GM12878 (cell line): ENCODE measurements at regions not wholly inside any gene's neighbourhood (a gene's known extent, or its start where the extent isn't known, plus 50 kb on each side); places are given as distances from the start of the nearest gene placed in this dataset.
"Not testable (repeated sequence)": the region's sequence is repeated elsewhere in the genome, so short reads cannot be mapped to it uniquely, and the experiment has no call there.

Experiments used
- ATAC-seq: fragments of 200-7000 bp; cut with Tn5 transposase; 3 replicates; pipeline ENCODE4 v1.9.1; 2020; ENCODE audit warnings: mild to moderate bottlenecking, moderate library complexity
- BruUV-seq: library from RNA; stranded (reverse); fragments of 400-500 nt; replicated peaks from 2 replicates; lab custom pipeline; 2021; lab: Mats Ljungman, UMichigan
- CTCF ChIA-PET: fragments of 300-600 bp; sonication (Branson Sonifier 250); formaldehyde crosslinking; extraction: SDS; loops from one replicate; lab custom pipeline; 2021; ENCODE audit warnings: inconsistent platforms; lab: Yijun Ruan, JAX
- POLR2A ChIA-PET: fragments of 350-600 bp; formaldehyde crosslinking; extraction: SDS; loops from one replicate; lab custom pipeline; 2021; ENCODE audit warnings: inconsistent platforms; lab: Charles Lee
- RAD21 ChIA-PET: fragments of 300-600 bp; sonication (Branson Sonifier 250); formaldehyde crosslinking; loops from one replicate; lab custom pipeline; 2023; ENCODE audit warnings: antibody characterized with exemption; ENCODE audit not compliant: unreplicated experiment; lab: Charles Lee
- SMC1A ChIA-PET: fragments of 300-600 bp; sonication (Branson Sonifier 250); formaldehyde crosslinking; loops from one replicate; lab custom pipeline; 2023; ENCODE audit not compliant: unreplicated experiment, uncharacterized antibody; lab: Charles Lee
- DNase-seq: peaks from one replicate; pipeline ENCODE4 v3.0.0-alpha.2; 2011; ENCODE audit warnings: low read depth, low spot score
- FAIRE-seq: peaks from 3 replicates; lab custom pipeline; 2011; peaks lifted over from hg19 to GRCh38; lab: Jason Lieb, UNC
- H2AFZ ChIP-seq: 2 replicates; pipeline ENCODE4 v1.6.0; 2011; ENCODE audit warnings: low read depth, low read length, control low read depth; ENCODE audit not compliant: control insufficient read depth
- H3K27ac ChIP-seq: 2 replicates; pipeline ENCODE4 v1.5.1; 2011; ENCODE audit warnings: control low read depth; ENCODE audit not compliant: control insufficient read depth, insufficient read depth
- H3K27me3 ChIP-seq, 2 experiments: replicated peaks in 1 of 2; 2 replicates each; pipeline versions ENCODE4 v1.6.0 to v1.6.1; 2011; ENCODE audit warnings: low read length in 1 of 2; ENCODE audit not compliant: control insufficient read depth in 2 of 2, insufficient read depth in 2 of 2
- H3K36me3 ChIP-seq, 2 experiments: 2 replicates each; pipeline ENCODE4 v1.5.1; 2011; ENCODE audit warnings: low read length in 1 of 2; ENCODE audit not compliant: control insufficient read depth in 2 of 2, insufficient read depth in 2 of 2
- H3K4me1 ChIP-seq: 2 replicates; pipeline ENCODE4 v1.6.1; 2011; ENCODE audit warnings: mild to moderate bottlenecking, low read length, moderate library complexity, mixed read lengths; ENCODE audit not compliant: control insufficient read depth, insufficient read depth
- H3K4me2 ChIP-seq: 2 replicates; pipeline ENCODE4 v1.6.0; 2011; ENCODE audit warnings: control low read depth; ENCODE audit not compliant: control insufficient read depth, insufficient read depth
- H3K4me3 ChIP-seq: fragments of 200-600 bp; sonication (generic); 2 replicates; pipeline ENCODE4 v1.5.1; 2016
- H3K79me2 ChIP-seq: 2 replicates; pipeline ENCODE4 v1.6.0; 2011; ENCODE audit warnings: low read length; ENCODE audit not compliant: control insufficient read depth, insufficient read depth
- H3K9ac ChIP-seq: 2 replicates; pipeline ENCODE4 v1.8.0; 2011; ENCODE audit warnings: low read length, control low read depth, mixed read lengths; ENCODE audit not compliant: control insufficient read depth, insufficient read depth
- H3K9me3 ChIP-seq: replicated peaks from 3 replicates; pipeline ENCODE4 v1.5.1; 2011; ENCODE audit warnings: mild to moderate bottlenecking, low read length; ENCODE audit not compliant: control insufficient read depth, insufficient read depth
- H4K20me1 ChIP-seq: 2 replicates; pipeline ENCODE4 v1.6.0; 2011; ENCODE audit not compliant: control insufficient read depth, insufficient read depth
- WGBS: methylation state at CpG from one replicate; pipeline ENCODE4 v1.1.6; 2016; ENCODE audit warnings: low lambda C conversion rate; ENCODE audit not compliant: insufficient replicate concordance, insufficient coverage; ENCODE audit errors: missing lambda C conversion rate; 5-methylcytosine and 5-hydroxymethylcytosine counted together
- in situ Hi-C: fragments of 300-500 bp; cut with MboI; formaldehyde crosslinking; loops from 9 replicates; pipeline ENCODE4 v1.14.3; 2018; ENCODE audit warnings: mixed read lengths
- intact Hi-C: fragments of 100-400 bp; cut with micrococcal nuclease; formaldehyde crosslinking; loops from one replicate; pipeline ENCODE4 v1.14.2; 2022; ENCODE audit not compliant: unreplicated experiment

DNA sequence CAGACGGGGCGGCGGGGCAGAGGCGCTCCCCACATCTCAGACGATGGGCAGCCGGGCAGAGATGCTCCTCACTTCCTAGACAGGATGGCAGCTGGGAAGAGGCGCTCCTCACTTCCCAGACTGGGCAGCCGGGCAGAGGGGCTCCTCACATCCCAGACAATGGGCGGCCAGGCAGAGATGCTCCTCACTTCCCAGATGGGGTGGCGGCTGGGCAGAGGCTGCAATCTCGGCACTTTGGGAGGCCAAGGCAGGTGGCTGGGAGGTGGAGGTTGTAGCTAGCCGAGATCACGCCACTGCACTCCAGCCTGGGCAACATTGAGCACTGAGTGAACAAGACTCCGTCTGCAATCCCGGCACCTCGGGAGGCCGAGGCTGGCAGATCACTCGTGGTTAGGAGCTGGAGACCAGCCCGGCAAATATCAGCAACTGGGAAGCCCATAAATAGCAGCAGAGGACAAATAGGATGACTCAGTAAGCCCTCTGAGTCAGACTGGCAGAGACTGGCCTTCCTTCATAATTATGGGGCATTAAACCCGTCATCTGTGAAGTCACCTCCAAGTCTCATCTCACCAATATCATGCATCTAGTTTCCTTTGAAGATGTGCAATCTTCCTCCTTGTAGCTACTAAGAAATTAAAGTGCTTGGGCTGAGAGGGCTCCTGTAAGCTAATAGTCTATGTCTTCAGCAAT is 337.3 kb downstream of the GOLGA6L6 start:
- H3K4me3 ChIP-seq, H3K9ac ChIP-seq, H3K4me2 ChIP-seq, H3K9me3 ChIP-seq, FAIRE-seq, RAD21 ChIA-PET, CTCF ChIA-PET, H3K36me3 ChIP-seq, H3K27me3 ChIP-seq, in situ Hi-C loops, H2AFZ ChIP-seq, H4K20me1 ChIP-seq, BruUV-seq, SMC1A ChIA-PET, intact Hi-C loops, H3K4me1 ChIP-seq, DNase-seq, H3K79me2 ChIP-seq, POLR2A ChIA-PET, H3K27ac ChIP-seq: not testable (repeated sequence)
- WGBS: 46% methylated on average over 20 of the region's 20 CpGs
- ATAC-seq: peak; percentile 36; the same call in 1 of the 3 replicates

DNA sequence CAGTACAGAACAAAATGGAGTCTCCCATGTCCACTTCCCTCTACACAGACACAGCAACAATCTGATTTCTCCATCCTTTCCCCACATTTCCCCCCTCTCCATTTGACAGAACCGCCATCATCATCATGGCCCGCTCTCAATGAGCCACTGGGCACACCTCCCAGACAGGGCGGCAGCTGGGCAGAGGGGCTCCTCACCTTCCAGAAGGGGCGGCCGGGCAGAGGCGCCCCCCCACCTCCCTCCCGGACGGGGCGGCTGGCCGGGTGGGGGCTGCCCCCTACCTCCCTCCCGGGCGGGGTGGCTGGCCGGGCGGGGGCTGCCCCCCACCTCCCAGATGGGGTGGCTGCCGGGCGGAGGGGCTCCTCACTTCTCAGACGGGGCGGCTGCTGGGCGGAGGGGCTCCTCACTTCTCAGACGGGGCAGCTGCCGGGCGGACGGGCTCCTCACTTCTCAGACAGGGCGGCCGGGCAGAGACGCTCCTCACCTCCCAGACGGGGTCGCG is 337.9 kb downstream of the GOLGA6L6 start:
- POLR2A ChIA-PET, CTCF ChIA-PET, SMC1A ChIA-PET: not testable (repeated sequence)

DNA sequence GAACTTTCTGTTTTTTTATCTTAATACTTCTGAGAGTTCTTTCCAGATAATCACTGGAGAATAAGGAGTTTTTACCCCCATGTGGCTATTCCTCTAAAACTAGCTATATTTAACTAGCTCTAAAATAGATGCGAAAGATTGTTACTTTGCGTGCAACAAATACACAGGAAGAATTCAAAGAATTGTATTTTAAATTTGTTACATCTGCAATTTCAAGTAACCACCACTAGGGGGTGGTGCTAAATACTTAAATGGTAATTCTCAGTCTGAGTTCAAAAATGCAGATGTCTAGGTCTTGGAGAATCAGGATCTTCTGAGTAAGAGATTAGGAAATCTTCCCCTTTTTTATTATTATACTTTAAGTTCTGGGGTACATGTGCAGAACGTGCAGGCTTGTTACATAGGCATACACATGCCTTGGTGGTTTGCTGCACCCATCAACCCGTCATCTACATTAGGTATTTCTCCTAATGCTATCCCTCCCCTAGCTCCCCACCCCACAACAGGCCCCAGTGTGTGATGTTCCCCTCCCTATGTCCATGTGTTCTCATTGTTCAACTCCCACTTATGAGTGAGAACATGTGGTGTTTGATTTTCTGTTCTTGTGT is 346.9 kb downstream of the GOLGA6L6 start:
- POLR2A ChIA-PET, H3K9ac ChIP-seq, BruUV-seq, RAD21 ChIA-PET, intact Hi-C loops, SMC1A ChIA-PET, H3K9me3 ChIP-seq, CTCF ChIA-PET, H3K27me3 ChIP-seq, H3K27ac ChIP-seq, DNase-seq, H3K36me3 ChIP-seq, FAIRE-seq, H3K79me2 ChIP-seq, H4K20me1 ChIP-seq, H3K4me1 ChIP-seq, H2AFZ ChIP-seq, H3K4me2 ChIP-seq, H3K4me3 ChIP-seq, ATAC-seq: not testable (repeated sequence)
- in situ Hi-C loops: loop anchor here (10.0 kb wide), 1 partner anchor 60 kb away; no protein-coding TSS in a partner anchor
- WGBS: 40% methylated on average over 4 of the region's 4 CpGs

More for the DNA sequence above, 337.9 kb downstream of the GOLGA6L6 start:
- in situ Hi-C loops, H3K9me3 ChIP-seq, H4K20me1 ChIP-seq, intact Hi-C loops, DNase-seq, RAD21 ChIA-PET, H3K27ac ChIP-seq, BruUV-seq, H3K79me2 ChIP-seq, FAIRE-seq, H3K4me2 ChIP-seq, H3K27me3 ChIP-seq, H3K9ac ChIP-seq, H3K4me1 ChIP-seq, H2AFZ ChIP-seq, ATAC-seq, H3K4me3 ChIP-seq, H3K36me3 ChIP-seq: not testable (repeated sequence)
- 40% methylated on average over 6 of the region's 29 CpGs for WGBS
